DND-41 (cell line): ENCODE measurements at regions not wholly inside any gene's neighbourhood (a gene's known extent, or its start where the extent isn't known, plus 50 kb on each side); places are given as distances from the start of the nearest gene placed in this dataset.

Experiments
- EZH2 ChIP-seq: IDR thresholded peaks from 3 replicates; pipeline ENCODE4 v1.6.1; 2012; ENCODE audit warnings: borderline replicate concordance, low read depth, mild to moderate bottlenecking, moderate library complexity, low read length, inconsistent platforms; ENCODE audit not compliant: severe bottlenecking
- TF ChIP-seq, protein P1 (sequence below): IDR thresholded peaks from 2 replicates; pipeline ENCODE4 v1.5.1; 2012; ENCODE audit warnings: borderline replicate concordance, low read length, moderate library complexity, mild to moderate bottlenecking; ENCODE audit not compliant: poor library complexity, severe bottlenecking; ENCODE audit errors: extremely low read depth

DNA sequence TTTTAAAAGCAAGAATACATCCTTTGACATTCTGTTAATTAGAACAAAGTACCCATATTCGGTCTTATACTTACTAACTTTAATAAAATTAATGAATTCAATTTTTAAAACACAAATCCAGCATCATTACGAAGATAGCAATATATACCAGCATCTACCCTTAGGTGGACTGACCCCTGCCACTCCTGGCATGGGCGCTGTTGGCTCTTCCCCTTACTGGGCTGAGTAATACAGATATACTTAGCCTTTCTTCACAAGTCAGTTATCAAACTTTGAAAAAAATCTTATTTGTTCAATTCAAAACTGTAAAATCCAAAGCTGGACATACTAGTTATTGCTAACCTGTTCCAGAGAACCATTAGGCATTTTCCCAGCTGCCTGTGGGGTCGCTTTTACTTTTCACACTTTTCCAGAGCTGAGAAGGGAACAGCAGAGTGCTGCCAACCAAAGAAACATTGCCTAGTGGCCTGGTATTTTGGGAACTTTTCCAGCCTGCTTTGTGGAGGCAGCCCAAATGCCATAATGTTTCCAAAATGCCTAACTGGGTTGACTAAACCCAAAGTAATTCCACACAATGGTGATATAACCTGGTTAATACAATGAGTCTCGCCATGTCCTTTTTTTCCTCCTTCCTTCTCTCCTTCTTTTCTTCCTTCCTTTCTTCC lies 424.7 kb upstream of the ADGRL2 start:
- TF ChIP-seq, protein P1, sequence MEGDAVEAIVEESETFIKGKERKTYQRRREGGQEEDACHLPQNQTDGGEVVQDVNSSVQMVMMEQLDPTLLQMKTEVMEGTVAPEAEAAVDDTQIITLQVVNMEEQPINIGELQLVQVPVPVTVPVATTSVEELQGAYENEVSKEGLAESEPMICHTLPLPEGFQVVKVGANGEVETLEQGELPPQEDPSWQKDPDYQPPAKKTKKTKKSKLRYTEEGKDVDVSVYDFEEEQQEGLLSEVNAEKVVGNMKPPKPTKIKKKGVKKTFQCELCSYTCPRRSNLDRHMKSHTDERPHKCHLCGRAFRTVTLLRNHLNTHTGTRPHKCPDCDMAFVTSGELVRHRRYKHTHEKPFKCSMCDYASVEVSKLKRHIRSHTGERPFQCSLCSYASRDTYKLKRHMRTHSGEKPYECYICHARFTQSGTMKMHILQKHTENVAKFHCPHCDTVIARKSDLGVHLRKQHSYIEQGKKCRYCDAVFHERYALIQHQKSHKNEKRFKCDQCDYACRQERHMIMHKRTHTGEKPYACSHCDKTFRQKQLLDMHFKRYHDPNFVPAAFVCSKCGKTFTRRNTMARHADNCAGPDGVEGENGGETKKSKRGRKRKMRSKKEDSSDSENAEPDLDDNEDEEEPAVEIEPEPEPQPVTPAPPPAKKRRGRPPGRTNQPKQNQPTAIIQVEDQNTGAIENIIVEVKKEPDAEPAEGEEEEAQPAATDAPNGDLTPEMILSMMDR, result no peak
- TF ChIP-seq EZH2, result no peak
